PC-9 (cell line): ENCODE measurements at regions not wholly inside any gene's neighbourhood (a gene's known extent, or its start where the extent isn't known, plus 50 kb on each side); places are given as distances from the start of the nearest gene placed in this dataset.

Experiments used
- CTCF ChIP-seq: fragments of 200-600 bp; sonication (generic); conservative IDR thresholded peaks from 2 replicates; pipeline ENCODE4 v1.6.1; 2017; ENCODE audit warnings: mixed run types, antibody characterized with exemption, mild to moderate bottlenecking, moderate library complexity
- EZH2 ChIP-seq: fragments of 200-600 bp; sonication (generic); IDR thresholded peaks from 2 replicates; pipeline ENCODE4 v1.8.0; 2017; ENCODE audit warnings: antibody characterized with exemption, low read depth

- no peak for TF ChIP-seq CTCF
- TF ChIP-seq EZH2: no peak
Measured at GRCh38 chr6:63114610-63115211, 96.6 kb upstream of the FKBP1C start.
